Ishikawa (cell line): ENCODE measurements at regions not wholly inside any gene's neighbourhood (a gene's known extent, or its start where the extent isn't known, plus 50 kb on each side); places are given as distances from the start of the nearest gene placed in this dataset.

Experiments
- CEBPB ChIP-seq: IDR thresholded peaks from 2 replicates; pipeline ENCODE4 v1.6.1; 2012
- CREB1 ChIP-seq: IDR thresholded peaks from 2 replicates; pipeline ENCODE4 v1.6.1; 2012; ENCODE audit warnings: low read depth
- EGR1 ChIP-seq: IDR thresholded peaks from 2 replicates; pipeline ENCODE4 v1.6.1; 2012
- EP300 ChIP-seq: IDR thresholded peaks from 2 replicates; pipeline ENCODE4 v1.6.1; 2012; ENCODE audit warnings: borderline replicate concordance
- FOXM1 ChIP-seq: IDR thresholded peaks from 2 replicates; pipeline ENCODE4 v1.6.1; 2012; ENCODE audit warnings: low read depth, borderline replicate concordance
- NFIC ChIP-seq: IDR thresholded peaks from 2 replicates; pipeline ENCODE4 v1.6.1; 2012
- RAD21 ChIP-seq: IDR thresholded peaks from 2 replicates; pipeline ENCODE4 v1.6.1; 2012; ENCODE audit warnings: low read depth
- TAF1 ChIP-seq: IDR thresholded peaks from 2 replicates; pipeline ENCODE4 v1.6.1; 2012; ENCODE audit warnings: low read depth, mild to moderate bottlenecking
- TCF12 ChIP-seq: IDR thresholded peaks from 2 replicates; pipeline ENCODE4 v1.6.1; 2012; ENCODE audit warnings: low read depth
- TEAD4 ChIP-seq: IDR thresholded peaks from 2 replicates; pipeline ENCODE4 v1.6.1; 2012
- YY1 ChIP-seq: IDR thresholded peaks from 2 replicates; pipeline ENCODE4 v1.6.1; 2012; ENCODE audit warnings: low read depth
- ZBTB7A ChIP-seq: IDR thresholded peaks from 2 replicates; pipeline ENCODE4 v1.6.1; 2012; ENCODE audit warnings: low read depth
- TF ChIP-seq, protein P1 (sequence below): IDR thresholded peaks from 2 replicates; pipeline ENCODE4 v1.6.1; 2012
- TF ChIP-seq, protein P2 (sequence below): IDR thresholded peaks from 2 replicates; pipeline ENCODE4 v1.6.1; 2012
- TF ChIP-seq, protein P3 (sequence below): IDR thresholded peaks from 2 replicates; pipeline ENCODE4 v1.6.1; 2012; ENCODE audit warnings: low read depth, mild to moderate bottlenecking

DNA sequence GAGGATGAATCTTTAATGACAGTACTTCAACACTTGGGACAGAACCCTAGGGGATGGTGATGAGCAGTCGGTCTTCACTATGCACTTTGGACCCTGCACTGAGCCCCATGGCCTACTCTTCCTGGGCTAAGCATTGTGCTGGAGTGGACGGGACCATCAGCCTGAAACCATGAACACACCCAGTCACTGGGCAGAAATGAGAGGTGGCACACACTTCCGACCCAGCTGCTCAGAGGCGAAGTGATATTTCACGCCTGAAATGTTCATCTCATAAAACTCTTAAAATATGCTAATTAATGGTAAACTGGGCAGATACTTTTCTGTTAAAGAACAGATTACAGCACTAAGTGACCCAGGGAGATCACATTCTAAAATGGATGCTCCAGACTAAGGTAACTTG, 150.3 kb upstream of the NDUFV2 start:
- TF ChIP-seq, protein P1, sequence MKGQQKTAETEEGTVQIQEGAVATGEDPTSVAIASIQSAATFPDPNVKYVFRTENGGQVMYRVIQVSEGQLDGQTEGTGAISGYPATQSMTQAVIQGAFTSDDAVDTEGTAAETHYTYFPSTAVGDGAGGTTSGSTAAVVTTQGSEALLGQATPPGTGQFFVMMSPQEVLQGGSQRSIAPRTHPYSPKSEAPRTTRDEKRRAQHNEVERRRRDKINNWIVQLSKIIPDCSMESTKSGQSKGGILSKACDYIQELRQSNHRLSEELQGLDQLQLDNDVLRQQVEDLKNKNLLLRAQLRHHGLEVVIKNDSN = no peak
- TF ChIP-seq, protein P2, sequence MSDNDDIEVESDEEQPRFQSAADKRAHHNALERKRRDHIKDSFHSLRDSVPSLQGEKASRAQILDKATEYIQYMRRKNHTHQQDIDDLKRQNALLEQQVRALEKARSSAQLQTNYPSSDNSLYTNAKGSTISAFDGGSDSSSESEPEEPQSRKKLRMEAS = no peak
- TF ChIP-seq CREB1 = no peak
- TF ChIP-seq ZBTB7A = no peak
- TF ChIP-seq FOXM1 = no peak
- TF ChIP-seq EGR1 = no peak

DNA sequence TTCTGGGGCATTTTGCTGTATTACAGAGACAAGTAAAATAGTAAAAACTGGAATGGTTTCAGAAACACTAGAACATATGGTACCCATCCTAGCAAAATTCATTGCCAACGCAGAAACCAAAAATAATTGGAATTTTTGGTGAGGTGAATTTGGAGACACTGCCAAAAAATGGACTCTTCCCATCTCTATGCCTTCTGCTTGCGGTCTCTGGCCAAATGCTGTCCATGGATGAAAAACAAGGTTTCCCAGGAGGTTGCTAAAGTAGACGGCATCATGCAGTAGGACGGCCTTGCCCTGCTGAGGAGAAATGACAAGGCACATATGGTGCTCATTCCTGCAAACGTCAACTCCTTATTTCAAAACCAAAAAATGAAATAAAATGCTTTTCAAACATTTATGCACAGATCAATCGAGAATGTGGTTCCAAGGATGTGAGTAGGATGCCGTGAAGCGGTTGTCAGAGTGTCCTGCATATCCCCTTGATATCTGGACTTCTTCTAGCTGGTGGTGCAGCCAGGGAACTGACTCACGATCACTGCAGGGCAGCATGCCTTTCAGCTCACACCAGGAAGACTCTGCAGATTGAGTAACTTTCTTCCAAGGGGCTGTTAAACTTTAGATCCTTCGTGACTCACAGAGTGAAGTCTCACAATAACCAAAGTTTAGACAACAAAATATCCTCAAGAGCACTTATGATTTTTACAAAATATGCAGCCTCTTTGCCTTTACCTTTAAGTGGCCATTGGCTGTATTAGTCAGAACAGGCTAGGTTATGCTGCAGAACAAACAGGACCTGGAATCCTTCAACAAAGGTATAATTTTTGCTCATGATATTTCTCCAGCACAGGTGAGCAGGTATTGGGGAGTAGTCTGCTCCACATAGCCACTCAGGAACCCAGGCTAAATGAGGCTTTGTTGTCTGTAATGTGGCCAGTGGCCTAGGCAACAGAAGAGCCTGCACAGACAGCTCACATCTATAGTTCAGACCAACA, 149.4 kb upstream of the NDUFV2 start:
- no peak for TF ChIP-seq TCF12
- TF ChIP-seq, protein P2 = no peak
- TF ChIP-seq, protein P1 = no peak
- TF ChIP-seq CREB1 = no peak
- no peak for TF ChIP-seq ZBTB7A
- no peak for TF ChIP-seq EP300
- TF ChIP-seq TAF1 = no peak
- TF ChIP-seq, protein P3, sequence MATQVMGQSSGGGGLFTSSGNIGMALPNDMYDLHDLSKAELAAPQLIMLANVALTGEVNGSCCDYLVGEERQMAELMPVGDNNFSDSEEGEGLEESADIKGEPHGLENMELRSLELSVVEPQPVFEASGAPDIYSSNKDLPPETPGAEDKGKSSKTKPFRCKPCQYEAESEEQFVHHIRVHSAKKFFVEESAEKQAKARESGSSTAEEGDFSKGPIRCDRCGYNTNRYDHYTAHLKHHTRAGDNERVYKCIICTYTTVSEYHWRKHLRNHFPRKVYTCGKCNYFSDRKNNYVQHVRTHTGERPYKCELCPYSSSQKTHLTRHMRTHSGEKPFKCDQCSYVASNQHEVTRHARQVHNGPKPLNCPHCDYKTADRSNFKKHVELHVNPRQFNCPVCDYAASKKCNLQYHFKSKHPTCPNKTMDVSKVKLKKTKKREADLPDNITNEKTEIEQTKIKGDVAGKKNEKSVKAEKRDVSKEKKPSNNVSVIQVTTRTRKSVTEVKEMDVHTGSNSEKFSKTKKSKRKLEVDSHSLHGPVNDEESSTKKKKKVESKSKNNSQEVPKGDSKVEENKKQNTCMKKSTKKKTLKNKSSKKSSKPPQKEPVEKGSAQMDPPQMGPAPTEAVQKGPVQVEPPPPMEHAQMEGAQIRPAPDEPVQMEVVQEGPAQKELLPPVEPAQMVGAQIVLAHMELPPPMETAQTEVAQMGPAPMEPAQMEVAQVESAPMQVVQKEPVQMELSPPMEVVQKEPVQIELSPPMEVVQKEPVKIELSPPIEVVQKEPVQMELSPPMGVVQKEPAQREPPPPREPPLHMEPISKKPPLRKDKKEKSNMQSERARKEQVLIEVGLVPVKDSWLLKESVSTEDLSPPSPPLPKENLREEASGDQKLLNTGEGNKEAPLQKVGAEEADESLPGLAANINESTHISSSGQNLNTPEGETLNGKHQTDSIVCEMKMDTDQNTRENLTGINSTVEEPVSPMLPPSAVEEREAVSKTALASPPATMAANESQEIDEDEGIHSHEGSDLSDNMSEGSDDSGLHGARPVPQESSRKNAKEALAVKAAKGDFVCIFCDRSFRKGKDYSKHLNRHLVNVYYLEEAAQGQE = no peak
- no peak for TF ChIP-seq EGR1
- no peak for TF ChIP-seq TEAD4
- no peak for TF ChIP-seq YY1
- no peak for TF ChIP-seq NFIC
- TF ChIP-seq FOXM1 = no peak
- TF ChIP-seq RAD21 = no peak
- TF ChIP-seq CEBPB = no peak

DNA sequence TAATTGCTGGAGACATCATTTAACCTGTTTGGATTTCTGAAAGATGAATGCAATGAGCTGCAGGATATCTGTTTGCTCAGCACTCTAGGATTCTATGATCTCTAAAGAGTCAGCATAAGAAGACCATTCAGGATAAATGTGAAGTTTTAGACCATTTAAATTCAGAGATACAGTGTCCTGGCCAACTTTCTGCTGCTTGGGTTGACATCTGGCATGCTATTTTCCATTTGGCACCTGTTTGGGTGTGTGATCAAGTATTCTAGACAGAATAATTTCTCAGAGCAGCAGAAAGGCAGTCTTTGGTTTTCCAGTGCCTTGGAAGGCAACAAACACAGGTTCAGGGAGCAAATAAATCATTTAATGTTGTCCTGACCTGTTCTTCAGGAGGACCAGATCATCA, 144.8 kb upstream of the NDUFV2 start:
- TF ChIP-seq TCF12 = no peak
- TF ChIP-seq NFIC = no peak
- TF ChIP-seq RAD21 = no peak
- no peak for TF ChIP-seq FOXM1
- TF ChIP-seq ZBTB7A = no peak

DNA sequence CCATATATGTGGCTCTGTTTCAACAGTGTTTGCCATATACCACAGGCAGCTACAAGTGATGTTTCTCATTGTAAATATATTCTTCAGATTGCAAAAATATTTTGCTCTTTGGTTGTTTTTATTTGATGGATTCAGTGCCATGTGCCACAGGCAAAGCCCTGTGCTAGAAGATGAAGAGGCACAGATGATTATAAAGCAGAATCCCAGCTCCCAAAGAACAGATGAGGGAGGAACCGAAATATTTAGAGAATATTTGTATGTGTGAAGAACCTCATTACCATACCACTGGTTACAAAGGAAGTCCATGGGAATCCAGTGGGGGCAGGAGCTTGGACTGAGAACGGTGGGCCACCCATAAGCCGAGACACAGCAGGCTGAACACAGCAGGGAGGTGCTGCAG, 143.8 kb upstream of the NDUFV2 start:
- TF ChIP-seq FOXM1 (no peak), NFIC (no peak), ZBTB7A (no peak), TAF1 (no peak), EP300 (no peak), TEAD4 (no peak), EGR1 (no peak), YY1 (no peak), CREB1 (no peak), TCF12 (no peak), CEBPB (no peak), RAD21 (no peak)
- TF ChIP-seq, protein P1 = no peak
- TF ChIP-seq, protein P2 = no peak
- TF ChIP-seq, protein P3 = no peak

DNA sequence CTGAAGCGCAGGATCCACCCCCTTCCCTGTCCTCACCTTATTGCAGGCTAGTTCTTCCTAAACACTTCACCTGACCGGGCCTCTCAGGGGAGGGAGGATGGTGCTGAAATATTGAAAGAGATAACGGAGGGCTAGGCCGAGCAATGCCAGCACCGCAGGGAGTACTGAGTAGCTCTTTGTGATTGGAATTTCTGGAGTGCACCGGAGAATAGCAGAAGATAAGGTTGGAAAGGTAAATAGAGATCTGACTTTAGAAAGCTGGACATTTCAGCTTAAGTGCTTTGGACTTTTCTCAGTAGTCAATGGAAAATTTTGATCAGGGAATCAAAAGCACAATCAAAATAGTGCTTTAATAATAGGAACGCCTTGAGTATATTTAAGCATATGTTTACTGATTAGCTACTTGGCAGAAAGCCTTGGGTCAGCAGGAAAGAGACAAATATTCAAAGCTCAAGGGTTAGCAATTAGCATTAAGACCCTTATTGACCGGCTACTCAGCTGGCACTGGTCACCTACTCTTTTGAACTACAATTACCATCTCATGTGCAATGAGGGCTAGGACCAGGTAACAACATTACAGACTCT, 142.9 kb upstream of the NDUFV2 start:
- TF ChIP-seq RAD21 = no peak
- TF ChIP-seq, protein P3 = no peak
- TF ChIP-seq FOXM1 = no peak
- no peak for TF ChIP-seq EGR1
- TF ChIP-seq NFIC = no peak
- no peak for TF ChIP-seq TEAD4
- TF ChIP-seq TAF1 = no peak
- no peak for TF ChIP-seq TCF12
- TF ChIP-seq CEBPB = no peak
- no peak for TF ChIP-seq YY1
- TF ChIP-seq, protein P1 = no peak
- TF ChIP-seq, protein P2 = no peak
- no peak for TF ChIP-seq ZBTB7A
- TF ChIP-seq CREB1 = no peak
- no peak for TF ChIP-seq EP300
